Naive B cell (primary cell): ENCODE measurements at regions not wholly inside any gene's neighbourhood (a gene's known extent, or its start where the extent isn't known, plus 50 kb on each side); places are given as distances from the start of the nearest gene placed in this dataset.
"Not testable (repeated sequence)": the region's sequence is repeated elsewhere in the genome, so short reads cannot be mapped to it uniquely, and the experiment has no call there.

Experiments
- ATAC-seq, 2 donors: fragments of 150-1000 bp; cut with Tn5 transposase; 2 replicates each; pipeline ENCODE4 v1.10.0; 2021; ENCODE audit warnings: low read depth in 2 of 2, mild to moderate bottlenecking in 2 of 2, moderate library complexity in 2 of 2
- DNase-seq: peaks from one replicate; pipeline ENCODE4 v3.0.0; 2022
- H3K27ac Mint-ChIP-seq, 6 donors: one replicate each; pipeline ENCODE4 v1.8.0; 2020 to 2022; ENCODE audit warnings: mild to moderate bottlenecking in 6 of 6, mixed read lengths in 6 of 6, moderate library complexity in 5 of 6, inconsistent platforms in 2 of 6
- H3K27me3 Mint-ChIP-seq, 3 donors: one replicate each; pipeline ENCODE4 v1.8.0; 2021 to 2022; ENCODE audit warnings: mixed read lengths in 3 of 3, mild to moderate bottlenecking in 1 of 3
- H3K36me3 Mint-ChIP-seq, 2 donors: one replicate each; pipeline ENCODE4 v1.8.0; 2020 to 2022; ENCODE audit warnings: mixed read lengths in 2 of 2, inconsistent platforms in 1 of 2, mild to moderate bottlenecking in 1 of 2
- H3K4me1 Mint-ChIP-seq, 3 donors: one replicate each; pipeline ENCODE4 v1.8.0; 2020 to 2022; ENCODE audit warnings: mixed read lengths in 3 of 3, inconsistent platforms in 1 of 3, mild to moderate bottlenecking in 1 of 3, moderate library complexity in 1 of 3
- H3K4me3 Mint-ChIP-seq, 8 donors: one replicate each; pipeline ENCODE4 v1.8.0; 2020 to 2022; ENCODE audit warnings: mild to moderate bottlenecking in 8 of 8, mixed read lengths in 8 of 8, moderate library complexity in 8 of 8, inconsistent platforms in 2 of 8
- H3K9me3 Mint-ChIP-seq, 7 donors: one replicate each; pipeline ENCODE4 v1.8.0; 2020 to 2022; ENCODE audit warnings: mixed read lengths in 7 of 7, mild to moderate bottlenecking in 5 of 7, inconsistent platforms in 2 of 7, moderate library complexity in 1 of 7

GRCh38 chr1:199551967-199552565 is 475.4 kb upstream of the NR5A2 start:
- peak in 1 of 2 donors; percentile 43 for ATAC-seq
- Mint-ChIP-seq H3K27me3 (peaks cover 0 to 4% (median 0%) of the 10 kb centered on the region in 3 donors), H3K4me3 (no peak overlapping the region), H3K27ac (no peak overlapping the region), H3K36me3 (no peaks in the 10 kb centered on the region), H3K4me1 (peaks cover 0 to 4% (median 4%) of the 10 kb centered on the region in 3 donors), H3K9me3 (no peaks in the 10 kb centered on the region)
- DNase-seq: peak; percentile 48

GRCh38 chr1:199553104-199553503 is 474.4 kb upstream of the NR5A2 start:
- Mint-ChIP-seq H3K36me3 (no peaks in the 10 kb centered on the region), H3K4me1 (peaks cover 0 to 4% (median 4%) of the 10 kb centered on the region in 3 donors), H3K27me3 (peaks cover 0 to 4% (median 0%) of the 10 kb centered on the region in 3 donors), H3K27ac (no peak overlapping the region), H3K9me3 (no peaks in the 10 kb centered on the region), H3K4me3 (no peak overlapping the region)
- DNase-seq (no peak), ATAC-seq (no peak)

DNA sequence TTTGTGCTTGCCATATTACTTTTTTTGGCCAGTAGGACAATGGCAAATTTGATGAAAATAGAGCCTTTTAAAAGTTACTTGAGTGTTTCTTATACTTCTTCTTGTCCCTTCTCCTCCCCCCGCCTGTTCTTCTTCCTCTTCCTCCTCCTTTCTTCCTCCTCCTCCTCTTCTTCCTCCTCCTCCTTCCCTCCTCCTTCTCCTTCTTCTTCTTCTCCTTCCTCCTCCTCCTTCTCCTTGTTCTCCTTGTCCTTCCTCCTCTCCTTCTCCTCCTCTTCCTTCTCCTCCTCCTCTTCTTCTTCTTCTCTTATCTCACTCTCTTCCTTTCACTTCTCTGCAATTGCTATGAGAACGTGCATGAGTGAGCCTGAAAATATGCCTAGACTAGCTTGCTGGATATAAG is 466.2 kb upstream of the NR5A2 start:
- no peak for DNase-seq
- Mint-ChIP-seq H3K36me3 (no peaks in the 10 kb centered on the region), H3K4me3 (peak overlapping the region in 1 of 8 donors; percentile 6), H3K9me3 (peaks cover 0 to 2% (median 0%) of the 10 kb centered on the region in 7 donors), H3K27me3 (no peaks in the 10 kb centered on the region), H3K4me1 (peaks cover 0 to 8% (median 4%) of the 10 kb centered on the region in 3 donors), H3K27ac (no peak overlapping the region)
- no peak for ATAC-seq

DNA sequence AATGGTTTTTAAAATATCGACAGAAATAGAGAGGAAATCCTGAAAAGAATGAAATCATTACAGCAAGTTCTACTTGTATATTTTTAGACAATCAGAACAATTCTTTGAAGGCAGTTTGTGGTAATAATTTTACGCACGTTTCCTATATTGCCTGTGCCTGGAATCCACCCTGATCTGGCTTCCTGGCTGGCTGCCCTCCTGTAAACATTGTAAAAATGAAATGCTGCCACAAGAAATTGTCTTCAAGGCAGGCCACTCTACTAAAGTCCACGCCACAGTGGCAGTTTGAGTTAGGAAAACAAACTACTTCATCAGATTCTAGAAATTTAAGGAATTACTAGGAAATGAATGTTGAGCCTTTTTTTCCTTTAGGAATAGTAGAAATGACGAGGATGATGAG is 454.5 kb upstream of the NR5A2 start:
- H3K4me1 Mint-ChIP-seq: peaks cover 20 to 25% (median 21%) of the 10 kb centered on the region in 3 donors
- no peaks in the 10 kb centered on the region for H3K36me3 Mint-ChIP-seq
- DNase-seq: no peak
- ATAC-seq: no peak
- no peaks in the 10 kb centered on the region for H3K27me3 Mint-ChIP-seq
- H3K27ac Mint-ChIP-seq: no peak overlapping the region
- no peak overlapping the region for H3K4me3 Mint-ChIP-seq
- no peaks in the 10 kb centered on the region for H3K9me3 Mint-ChIP-seq

- Mint-ChIP-seq H3K27ac (no peak overlapping the region), H3K36me3 (no peaks in the 10 kb centered on the region)
- no peak for ATAC-seq
Measured at GRCh38 chr1:199574950-199575349, 452.6 kb upstream of the NR5A2 start.

DNA sequence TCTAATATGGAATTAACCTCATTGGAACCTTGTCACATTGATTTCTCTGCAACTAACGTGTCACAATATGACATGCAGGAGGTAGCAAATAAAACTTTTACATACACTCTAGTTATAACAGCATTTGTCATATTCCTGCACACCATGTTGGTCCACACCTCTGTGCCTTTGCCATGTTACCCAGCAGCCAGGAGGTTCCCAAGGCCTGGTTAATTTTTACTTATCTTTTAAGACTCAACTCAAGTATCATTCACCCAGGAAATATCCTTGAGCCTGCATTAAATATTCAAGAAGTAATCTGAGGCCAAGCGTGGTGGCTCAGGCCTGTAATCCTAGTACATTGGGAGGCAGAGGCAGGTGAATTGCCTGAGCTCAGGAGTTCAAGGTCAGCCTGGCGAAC is 447.2 kb upstream of the NR5A2 start:
- Mint-ChIP-seq H3K27me3 (no peaks in the 10 kb centered on the region), H3K4me3 (no peak overlapping the region), H3K27ac (no peak overlapping the region), H3K9me3 (peaks cover 0 to 2% (median 0%) of the 10 kb centered on the region in 7 donors), H3K36me3 (no peaks in the 10 kb centered on the region), H3K4me1 (peaks cover 0 to 5% (median 0%) of the 10 kb centered on the region in 3 donors)
- DNase-seq (no peak), ATAC-seq (no peak)

More at GRCh38 chr1:199574950-199575349, 452.6 kb upstream of the NR5A2 start:
- Mint-ChIP-seq H3K27me3 (no peaks in the 10 kb centered on the region), H3K4me3 (no peak overlapping the region), H3K9me3 (no peaks in the 10 kb centered on the region), H3K4me1 (peaks cover 9 to 12% (median 11%) of the 10 kb centered on the region in 3 donors)
- DNase-seq: no peak

DNA sequence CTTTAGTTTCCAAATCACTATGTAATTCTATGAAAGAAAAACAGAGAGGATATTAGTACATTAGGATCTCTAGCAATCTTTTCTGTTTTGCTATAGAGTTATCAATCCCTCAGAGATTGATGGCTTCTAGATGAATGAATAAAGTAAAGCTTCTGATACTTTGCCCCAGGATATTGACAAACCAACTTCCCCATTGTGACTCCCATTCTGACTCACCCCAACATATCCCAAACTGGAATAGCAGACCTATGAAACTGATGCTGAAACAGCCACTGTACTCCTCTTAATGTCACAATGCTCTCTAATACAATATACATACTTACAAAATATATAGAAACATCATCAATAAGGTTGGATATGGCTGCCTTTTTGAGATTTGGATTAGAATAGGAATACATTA is 442.1 kb upstream of the NR5A2 start:
- ATAC-seq: no peak
- H3K9me3 Mint-ChIP-seq: peaks cover 0 to 2% (median 0%) of the 10 kb centered on the region in 7 donors
- H3K4me3 Mint-ChIP-seq: no peak overlapping the region
- H3K27me3 Mint-ChIP-seq: peaks cover 0 to 5% (median 0%) of the 10 kb centered on the region in 3 donors
- no peak for DNase-seq
- peaks cover 2 to 5% (median 3%) of the 10 kb centered on the region in 3 donors for H3K4me1 Mint-ChIP-seq
- H3K36me3 Mint-ChIP-seq: no peaks in the 10 kb centered on the region
- no peak overlapping the region for H3K27ac Mint-ChIP-seq

- H3K9me3 Mint-ChIP-seq: no peaks in the 10 kb centered on the region
- no peaks in the 10 kb centered on the region for H3K36me3 Mint-ChIP-seq
- H3K4me1 Mint-ChIP-seq: peaks cover 0 to 10% (median 7%) of the 10 kb centered on the region in 3 donors
- no peak overlapping the region for H3K4me3 Mint-ChIP-seq
- no peak overlapping the region for H3K27ac Mint-ChIP-seq
- no peak for DNase-seq
- H3K27me3 Mint-ChIP-seq: peaks cover 4 to 9% (median 7%) of the 10 kb centered on the region in 3 donors
- no peak for ATAC-seq
Measured at GRCh38 chr1:199590708-199591107, 436.8 kb upstream of the NR5A2 start.

GRCh38 chr1:199591468-199591867 is 436.0 kb upstream of the NR5A2 start:
- Mint-ChIP-seq H3K27me3 (peaks cover 6 to 10% (median 7%) of the 10 kb centered on the region in 3 donors), H3K4me1 (peaks cover 0 to 10% (median 7%) of the 10 kb centered on the region in 3 donors), H3K36me3 (no peaks in the 10 kb centered on the region), H3K27ac (no peak overlapping the region), H3K4me3 (no peak overlapping the region), H3K9me3 (peaks cover 0 to 5% (median under 1%) of the 10 kb centered on the region in 7 donors)
- ATAC-seq (no peak), DNase-seq (no peak)

- H3K9me3 Mint-ChIP-seq: peaks cover 0 to 11% (median 4%) of the 10 kb centered on the region in 7 donors
- H3K27me3 Mint-ChIP-seq: peaks cover 7 to 26% (median 23%) of the 10 kb centered on the region in 3 donors
- ATAC-seq (no peak), DNase-seq (no peak)
- peaks cover 0 to 9% of the 10 kb centered on the region in 2 donors for H3K36me3 Mint-ChIP-seq
- H3K4me1 Mint-ChIP-seq: peaks cover 0 to 10% (median 7%) of the 10 kb centered on the region in 3 donors
- H3K4me3 Mint-ChIP-seq: no peak overlapping the region
- H3K27ac Mint-ChIP-seq: no peak overlapping the region
Measured at GRCh38 chr1:199593475-199593874, 434.0 kb upstream of the NR5A2 start.

DNA sequence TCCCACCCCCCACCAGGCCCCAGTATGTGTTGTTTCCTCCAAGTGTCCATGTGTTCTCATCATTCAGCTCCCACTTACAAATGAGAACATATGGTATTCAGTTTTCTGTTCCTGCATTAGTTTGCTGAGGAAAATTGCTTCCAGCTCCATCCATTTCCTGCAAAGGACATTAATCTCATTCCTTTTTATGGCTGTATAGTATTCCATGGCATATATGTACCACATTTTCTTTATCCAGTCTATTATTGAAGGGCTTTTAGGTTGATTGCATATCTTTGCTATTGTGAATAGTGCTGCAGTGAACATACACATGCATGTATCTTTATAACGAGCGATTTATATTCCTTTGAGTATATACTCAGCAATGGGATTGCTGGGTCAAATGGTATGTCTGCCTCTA is 431.1 kb upstream of the NR5A2 start:
- H3K4me1 Mint-ChIP-seq, DNase-seq, ATAC-seq, H3K27ac Mint-ChIP-seq, H3K4me3 Mint-ChIP-seq: not testable (repeated sequence)
- H3K36me3 Mint-ChIP-seq: peaks cover 0 to 11% of the 10 kb centered on the region in 2 donors
- H3K9me3 Mint-ChIP-seq: peaks cover 0 to 26% (median 12%) of the 10 kb centered on the region in 7 donors
- H3K27me3 Mint-ChIP-seq: peaks cover 17 to 36% (median 24%) of the 10 kb centered on the region in 3 donors

DNA sequence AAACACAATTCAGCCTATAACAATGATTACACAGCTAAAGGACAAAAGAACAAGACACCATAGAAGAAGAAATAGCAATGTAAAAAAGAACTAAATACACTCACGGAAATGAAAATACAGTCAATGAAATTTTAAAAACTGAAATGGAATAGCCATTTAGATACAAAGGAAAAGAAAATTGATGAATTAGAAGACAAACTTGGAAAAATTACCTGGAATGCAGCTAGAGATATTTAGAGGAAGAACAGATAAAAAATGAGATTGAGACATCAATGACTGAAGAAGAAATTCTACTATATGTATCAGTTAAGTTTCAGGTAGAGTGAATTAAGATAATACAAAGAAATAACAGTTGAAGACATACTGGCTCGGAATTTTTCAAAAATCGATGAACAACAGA is 430.4 kb upstream of the NR5A2 start:
- Mint-ChIP-seq H3K27ac (no peak overlapping the region), H3K4me3 (no peak overlapping the region), H3K4me1 (no peaks in the 10 kb centered on the region), H3K27me3 (peaks cover 18 to 43% (median 25%) of the 10 kb centered on the region in 3 donors), H3K9me3 (peaks cover under 1 to 33% (median 14%) of the 10 kb centered on the region in 7 donors), H3K36me3 (peaks cover 2 to 17% of the 10 kb centered on the region in 2 donors)
- no peak for ATAC-seq
- no peak for DNase-seq

DNA sequence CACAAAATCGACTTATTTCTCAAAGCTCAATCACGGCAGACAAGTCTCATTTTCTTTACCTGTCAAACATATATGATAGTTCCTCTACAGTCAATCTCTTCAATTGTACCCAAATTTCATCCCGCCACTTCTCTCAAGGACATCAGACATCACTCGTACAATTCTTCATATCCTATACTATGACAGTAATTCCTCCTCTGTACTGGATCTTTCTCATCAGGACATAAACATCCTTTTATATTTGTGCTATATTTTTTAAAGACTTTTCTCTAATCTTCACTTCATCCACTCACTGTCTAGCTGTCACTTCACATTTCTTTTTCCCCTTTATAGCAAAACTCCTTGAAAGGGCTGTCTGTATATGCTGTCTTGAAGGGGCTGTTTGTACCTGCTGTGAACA is 419.1 kb upstream of the NR5A2 start:
- H3K27me3 Mint-ChIP-seq: peaks cover 0 to 6% (median 0%) of the 10 kb centered on the region in 3 donors
- peaks cover 3 to 5% (median 3%) of the 10 kb centered on the region in 3 donors for H3K4me1 Mint-ChIP-seq
- ATAC-seq (no peak), DNase-seq (no peak)
- no peak overlapping the region for H3K27ac Mint-ChIP-seq
- H3K4me3 Mint-ChIP-seq: no peak overlapping the region
- no peaks in the 10 kb centered on the region for H3K36me3 Mint-ChIP-seq
- H3K9me3 Mint-ChIP-seq: peaks cover 0 to 6% (median 1%) of the 10 kb centered on the region in 7 donors
